GM21423 (cell line): ENCODE measurements at regions not wholly inside any gene's neighbourhood (a gene's known extent, or its start where the extent isn't known, plus 50 kb on each side); places are given as distances from the start of the nearest gene placed in this dataset.
A peak's percentile ranks its signal among the peaks of the same experiment; 100 is the strongest.
"Not testable (repeated sequence)": the region's sequence is repeated elsewhere in the genome, so short reads cannot be mapped to it uniquely, and the experiment has no call there.

ENCODE experiments used
- ATAC-seq: cut with Tn5 transposase; IDR thresholded peaks from one replicate; pipeline ENCODE4 v1.9.1; 2021; ENCODE audit warnings: mild to moderate bottlenecking, moderate library complexity; ENCODE audit not compliant: unreplicated experiment

GRCh38 chr3:72660270-72661114, 187.8 kb downstream of the SHQ1 start:
- ATAC-seq, result no peak

DNA sequence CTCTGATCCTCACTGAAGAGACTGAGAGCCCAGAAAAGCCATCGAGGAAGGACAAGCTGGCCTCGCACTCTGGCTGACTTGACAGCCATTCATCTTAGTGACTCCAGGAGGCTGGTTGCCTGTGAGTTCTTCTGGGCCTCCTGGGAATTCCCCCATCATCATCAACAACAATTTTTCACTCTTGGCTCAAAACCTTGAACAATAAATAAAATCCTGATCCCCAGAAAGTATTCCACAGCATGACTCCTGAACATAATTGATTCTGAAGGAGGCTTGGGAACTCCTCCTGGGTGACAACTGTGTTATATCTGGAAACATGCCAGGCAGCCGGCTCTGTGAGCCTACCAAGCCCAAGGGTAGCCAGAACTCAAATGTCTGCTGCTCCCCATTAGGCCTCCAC, 188.6 kb downstream of the SHQ1 start:
- ATAC-seq, result no peak

DNA sequence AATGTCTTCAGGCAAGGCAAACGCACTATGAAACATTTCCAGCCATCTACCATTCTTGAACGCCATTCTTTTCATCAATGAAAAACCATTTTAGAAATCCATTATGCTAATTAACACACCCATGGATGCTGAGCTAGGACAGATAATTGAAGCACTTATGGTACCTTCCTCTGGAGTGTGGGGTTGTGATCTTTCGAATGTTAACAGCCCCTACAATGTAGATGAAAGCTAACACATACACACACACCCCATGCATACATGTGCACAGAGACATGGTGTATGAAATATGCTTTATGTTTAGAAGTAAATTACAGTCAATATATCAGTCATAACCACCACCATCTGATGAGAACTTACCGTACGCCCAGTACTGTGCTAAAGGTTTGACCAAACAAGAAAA, 189.1 kb downstream of the SHQ1 start:
- ATAC-seq, result no peak

DNA sequence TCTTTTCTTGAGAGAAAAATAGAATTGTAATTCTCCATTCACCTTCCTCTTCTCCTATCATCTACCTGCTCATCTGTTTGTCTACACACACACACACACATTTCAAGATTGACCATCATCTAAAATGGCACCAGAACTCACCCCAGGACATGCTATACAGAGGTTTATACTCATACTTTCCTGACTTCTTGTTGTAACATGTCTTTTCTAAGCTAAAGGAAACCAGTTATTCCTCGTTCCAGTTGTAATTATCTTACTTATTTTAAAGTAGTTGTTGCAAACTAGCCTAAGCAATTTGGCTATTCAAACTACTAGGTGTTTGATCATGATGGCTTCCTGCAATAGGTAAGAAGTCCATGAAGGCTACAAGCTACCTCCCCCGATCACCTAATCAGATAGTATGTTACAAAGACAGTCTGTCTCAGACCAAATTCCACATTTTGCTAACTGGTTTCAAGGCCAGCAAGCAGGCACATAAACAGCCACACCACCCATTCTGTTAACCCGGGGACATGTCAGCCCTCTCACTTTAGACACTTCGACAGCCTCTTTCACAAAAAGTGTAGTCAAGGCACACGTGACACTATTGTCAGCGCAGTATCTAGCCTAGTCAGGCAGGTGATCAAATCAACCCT, 189.7 kb downstream of the SHQ1 start:
- no peak for ATAC-seq

- no peak for ATAC-seq
Observed at GRCh38 chr3:72657666-72658065, 190.6 kb downstream of the SHQ1 start.

- ATAC-seq, result no peak
Observed at GRCh38 chr3:72655723-72656122, 192.5 kb downstream of the SHQ1 start.

DNA sequence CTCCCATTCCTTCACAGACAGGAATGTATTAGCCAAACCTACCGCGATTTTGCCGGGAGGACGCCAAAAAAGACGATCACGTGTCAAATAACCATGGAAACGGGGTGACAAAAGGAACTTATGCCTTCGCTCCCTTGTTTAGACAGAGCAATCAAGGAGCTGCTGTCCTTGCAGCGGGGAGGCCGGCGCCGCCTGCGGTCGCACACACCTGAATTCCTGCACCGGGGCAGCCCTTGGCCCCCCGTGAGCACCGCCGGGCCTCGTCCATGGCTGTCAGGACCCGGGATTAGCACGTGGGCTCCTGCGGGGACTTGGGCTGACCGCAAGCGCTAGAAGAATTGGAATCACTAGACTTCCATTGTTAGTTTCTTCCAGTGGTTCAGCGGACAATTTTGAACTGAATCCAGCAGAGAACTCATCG, 193.1 kb downstream of the SHQ1 start:
- ATAC-seq, result no peak

- ATAC-seq, result no peak
Observed at GRCh38 chr3:72652395-72652794, 195.8 kb downstream of the SHQ1 start.

DNA sequence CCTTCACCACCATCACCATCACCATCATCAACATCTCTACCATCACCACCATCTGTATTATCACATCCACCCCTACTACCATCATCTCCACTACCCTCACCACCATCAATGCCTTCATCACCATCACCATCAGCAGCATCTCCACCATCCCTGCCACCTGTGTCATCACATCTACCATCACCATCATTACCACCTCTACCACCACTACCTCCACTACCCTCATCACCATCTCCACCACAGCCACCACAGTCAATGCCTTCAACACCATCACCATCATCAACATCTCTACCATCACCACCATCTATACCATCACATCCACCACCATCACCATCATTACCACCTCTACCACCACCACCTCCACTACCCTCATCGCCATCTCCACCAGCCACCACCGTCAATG, 196.7 kb downstream of the SHQ1 start:
- no peak for ATAC-seq

DNA sequence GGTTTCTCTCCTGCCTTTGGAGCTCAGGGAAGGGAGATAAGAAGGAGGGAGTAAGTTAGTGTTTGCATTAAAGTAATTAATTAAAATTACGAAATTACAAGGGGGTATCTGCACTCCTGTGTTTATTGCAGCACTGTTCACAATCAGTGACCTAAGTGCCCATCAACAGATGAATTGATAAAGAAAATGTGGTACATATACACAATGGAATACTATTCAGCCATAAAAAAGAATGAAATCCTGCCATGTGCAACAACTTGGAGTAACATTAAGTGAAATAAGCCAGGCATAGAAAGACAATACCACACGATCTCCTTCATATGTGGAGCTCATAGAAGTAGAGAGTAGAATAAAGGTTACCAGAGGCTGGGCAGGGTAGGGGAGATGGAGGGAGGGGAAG, 202.0 kb downstream of the SHQ1 start:
- ATAC-seq, result no peak

DNA sequence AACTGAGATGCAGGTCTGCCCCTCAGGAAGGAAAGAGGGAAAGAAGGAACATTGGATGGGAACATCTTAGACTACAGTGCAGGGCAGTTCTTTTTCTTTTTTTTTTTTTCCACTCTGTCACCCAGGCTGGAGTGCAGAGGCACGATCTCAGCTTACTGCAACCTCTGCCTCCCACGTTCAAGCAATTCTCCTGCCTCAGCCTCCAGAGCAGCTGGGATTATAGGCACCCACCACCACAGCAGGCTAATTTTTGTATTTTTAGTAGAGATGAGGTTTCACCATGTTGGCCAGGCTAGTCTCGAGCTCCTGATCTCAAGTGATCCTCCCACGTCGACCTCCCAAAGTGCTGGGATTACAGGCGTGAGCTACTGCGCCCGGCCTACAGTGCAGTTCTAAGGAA, 204.6 kb downstream of the SHQ1 start:
- ATAC-seq, result not testable (repeated sequence)

DNA sequence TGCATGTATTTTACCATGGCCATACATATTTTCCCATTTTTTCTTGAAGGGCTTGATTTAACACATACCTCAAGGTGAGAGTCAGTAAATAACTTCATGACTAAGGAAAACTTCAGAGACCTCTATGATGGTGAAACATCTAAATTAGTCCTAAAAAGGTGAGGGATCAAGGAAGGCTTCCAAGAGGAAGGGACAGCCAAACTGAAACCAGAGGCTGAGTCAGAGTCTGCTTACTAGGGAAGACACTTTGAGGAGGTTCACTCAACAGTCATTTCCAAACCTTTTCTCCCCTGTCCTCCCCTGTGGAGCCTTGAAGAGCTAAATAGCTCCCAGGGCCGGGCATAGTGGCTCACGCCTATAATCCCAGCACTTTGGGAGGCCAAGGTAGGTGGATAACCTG, 206.6 kb downstream of the SHQ1 start:
- no peak for ATAC-seq

GRCh38 chr3:72641072-72641471, 207.2 kb downstream of the SHQ1 start:
- ATAC-seq, result no peak

GRCh38 chr3:72636969-72637597, 211.2 kb downstream of the SHQ1 start:
- ATAC-seq, result no peak

DNA sequence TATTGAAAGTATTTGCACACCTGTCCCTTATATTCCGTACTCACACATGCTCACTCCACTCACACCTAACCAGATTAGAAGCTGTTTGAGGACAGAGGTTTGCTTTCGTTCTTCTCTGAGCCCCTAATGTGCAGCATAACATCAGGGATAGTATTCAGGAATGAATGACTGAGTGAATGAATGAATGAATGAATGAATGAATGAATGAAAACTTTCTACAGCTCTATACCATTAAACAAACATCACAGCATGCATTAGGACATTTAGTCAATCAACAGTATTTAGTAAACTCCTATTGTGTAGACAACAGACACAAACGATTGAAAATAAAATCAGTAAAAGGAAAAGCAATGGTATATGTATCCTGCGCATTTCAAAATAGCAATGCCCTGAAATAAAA, 212.7 kb downstream of the SHQ1 start:
- ATAC-seq, result no peak

DNA sequence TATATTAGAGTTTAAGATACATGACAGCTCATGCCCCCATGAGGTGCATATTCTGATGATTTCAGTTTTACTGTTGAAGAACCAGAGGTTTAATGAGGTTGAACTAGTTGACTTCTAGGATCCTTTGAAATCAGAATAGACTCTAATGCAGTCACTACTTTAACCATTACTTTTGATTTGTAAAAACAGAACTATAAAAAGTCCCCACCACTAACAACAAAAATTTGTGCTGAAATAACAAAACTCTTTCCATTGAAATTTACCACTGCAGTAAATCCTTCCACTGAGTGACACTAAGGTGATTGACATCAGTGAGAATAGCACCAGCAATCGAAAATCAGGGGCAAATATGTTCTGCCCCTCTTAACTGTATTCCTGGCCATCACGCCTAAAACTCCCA, 214.1 kb downstream of the SHQ1 start:
- peak; percentile 36 for ATAC-seq

DNA sequence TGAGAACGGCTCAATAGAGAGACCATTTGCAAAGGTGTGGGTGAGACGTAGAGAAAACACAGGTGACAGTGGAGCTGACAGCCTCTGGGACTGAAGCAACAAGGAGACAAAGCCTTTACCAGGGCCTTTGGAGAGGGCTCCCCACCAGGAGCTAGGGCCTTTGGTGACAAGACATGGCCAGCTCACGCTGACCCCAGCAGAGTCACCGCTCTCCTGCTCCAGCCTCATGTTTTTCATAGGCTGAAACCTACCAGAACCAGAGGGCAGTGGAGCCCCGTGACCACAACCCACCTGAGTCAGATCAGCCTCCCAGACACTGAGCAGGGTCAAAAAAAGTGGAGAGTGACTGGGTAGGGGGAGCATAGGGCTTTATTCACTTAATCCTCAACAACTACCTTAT, 214.7 kb downstream of the SHQ1 start:
- ATAC-seq, result no peak

DNA sequence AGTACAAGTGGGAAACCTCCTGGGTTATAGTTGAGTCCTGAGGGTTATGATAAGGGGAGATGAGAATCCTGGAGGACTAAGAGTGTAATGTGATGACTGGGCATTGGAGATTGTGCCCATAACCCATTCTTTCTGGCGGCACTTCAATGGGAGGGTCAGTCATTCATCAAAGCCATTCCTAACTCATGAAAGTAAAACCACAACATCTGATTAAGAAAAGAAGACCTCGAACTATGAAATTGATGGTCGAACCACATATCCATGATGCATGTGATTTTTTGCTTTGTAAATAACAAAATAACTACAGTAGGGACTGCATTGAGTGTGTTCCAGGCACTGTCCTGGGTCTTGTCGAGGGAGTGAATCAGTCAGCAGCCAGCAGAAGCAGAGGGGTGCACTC, 215.1 kb downstream of the SHQ1 start:
- no peak for ATAC-seq

GRCh38 chr3:72632129-72632528, 216.1 kb downstream of the SHQ1 start:
- no peak for ATAC-seq

DNA sequence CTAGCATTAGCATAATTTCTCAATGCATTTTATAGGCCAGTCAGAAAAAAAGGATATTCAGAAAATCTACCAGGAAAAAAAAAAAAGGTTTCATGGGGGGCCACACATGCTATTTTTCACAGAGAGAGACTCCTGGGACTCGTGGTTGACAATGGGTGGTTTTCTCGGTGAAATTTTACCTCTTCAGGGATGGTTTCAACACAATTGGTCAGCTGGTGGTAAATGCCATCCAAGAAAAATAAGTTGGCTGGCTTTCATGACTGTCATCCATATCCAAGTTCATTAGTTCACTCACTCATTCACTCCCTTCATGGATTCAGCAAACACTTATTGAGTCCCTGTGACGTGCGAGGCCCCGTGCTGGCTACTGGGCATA, 217.3 kb downstream of the SHQ1 start:
- no peak for ATAC-seq

DNA sequence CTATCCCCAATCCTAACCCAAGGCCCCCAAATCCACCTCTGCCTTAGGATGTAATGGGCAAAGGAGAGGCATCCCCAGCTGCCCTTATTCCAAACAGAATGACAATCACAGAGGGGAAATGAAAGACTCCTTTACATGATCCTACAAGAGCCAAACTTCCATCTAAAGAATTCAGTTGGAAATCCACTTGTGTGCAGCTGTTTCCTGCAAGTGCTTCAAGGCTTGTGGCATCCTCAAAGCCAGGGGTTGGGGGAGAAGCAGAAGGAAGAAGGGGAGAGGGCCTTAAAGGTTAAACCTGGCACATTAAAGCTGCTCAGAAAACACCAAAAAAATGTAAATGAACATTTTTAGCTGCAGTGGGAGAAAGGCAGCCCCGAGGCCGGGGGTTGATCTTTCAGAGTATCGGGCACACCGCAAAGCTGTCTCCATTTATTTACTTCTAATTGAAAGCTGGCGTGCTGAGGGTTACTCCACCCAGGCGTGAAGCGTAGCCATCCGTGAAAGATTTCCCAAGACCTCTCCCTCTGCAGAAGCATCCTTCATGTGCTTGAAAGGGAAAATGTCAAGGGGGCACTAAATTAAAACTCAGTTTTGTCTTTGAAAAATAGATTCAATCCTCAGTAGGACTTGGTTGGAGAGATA, 217.8 kb downstream of the SHQ1 start:
- ATAC-seq, result no peak

GRCh38 chr3:72629191-72629631, 219.0 kb downstream of the SHQ1 start:
- ATAC-seq, result peak; percentile 63
